ENCODE measurements at regions not wholly inside any gene's neighbourhood (a gene's known extent, or its start where the extent isn't known, plus 50 kb on each side); places are given as distances from the start of the nearest gene placed in this dataset.

DNA sequence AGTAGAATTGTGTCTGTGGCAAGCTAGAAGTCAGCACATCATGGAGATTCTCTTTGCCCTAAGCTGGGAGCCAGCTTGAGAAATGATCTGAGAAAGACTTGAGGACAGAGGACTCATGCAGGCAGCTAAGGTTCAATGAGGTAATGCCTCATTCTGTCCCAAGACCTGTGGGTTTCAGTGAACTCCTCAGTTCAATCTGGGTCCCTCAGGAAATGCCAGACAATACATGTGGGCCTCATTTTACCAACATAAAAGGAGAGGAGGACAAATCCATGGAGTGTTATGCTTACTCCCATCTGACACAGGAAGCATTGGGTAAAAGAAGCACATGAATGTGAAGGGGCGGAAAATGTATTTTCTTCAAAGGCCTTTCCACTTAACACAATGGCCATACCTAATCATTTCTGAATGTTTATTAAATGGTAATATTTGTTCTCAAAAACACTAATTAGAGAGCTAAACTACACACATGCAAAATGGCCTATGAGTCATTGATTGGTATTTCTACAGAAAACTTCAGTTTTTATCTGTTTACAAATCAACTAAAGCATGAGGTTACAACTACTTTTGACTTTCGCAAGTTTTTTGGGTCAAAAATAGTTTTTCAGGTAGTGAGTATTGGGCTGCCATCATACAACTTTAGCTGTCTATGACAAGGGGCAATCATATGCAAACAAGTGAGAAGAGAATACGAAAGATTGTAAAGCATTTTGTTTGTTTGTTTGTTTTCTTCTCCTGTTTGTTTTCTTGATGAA lies 205.3 kb downstream of the CHRM2 start:
- no peak for DNase-seq (ENCODE audit: missing footprints)
- ATAC-seq = no peak
- intact Hi-C loops (cut with DNase I) = no loop called here
